ENCODE measurements at regions not wholly inside any gene's neighbourhood (a gene's known extent, or its start where the extent isn't known, plus 50 kb on each side); places are given as distances from the start of the nearest gene placed in this dataset.

- no peak for TF ChIP-seq ZSCAN20 (CRISPR knock-in tag; IDR thresholded peaks at IDR 0.05; ENCODE audit: borderline replicate concordance)
- no peak for TF ChIP-seq ZC3H4 (CRISPR knock-in tag; IDR thresholded peaks at IDR 0.05; ENCODE audit: borderline replicate concordance)
- no peak for TF ChIP-seq ZBTB33 (CRISPR knock-in tag; IDR thresholded peaks at IDR 0.05)
- TF ChIP-seq ZBTB3 (CRISPR knock-in tag; IDR thresholded peaks at IDR 0.05; ENCODE audit: borderline replicate concordance, low read depth), result no peak
These were observed 53.5 kb downstream of the FSCB start for GRCh38 chr14:44453433-44454171.
